SK-N-SH treated with all-trans-retinoic acid at 6 μM for 48 hours (cell line): ENCODE measurements at regions not wholly inside any gene's neighbourhood (a gene's known extent, or its start where the extent isn't known, plus 50 kb on each side); places are given as distances from the start of the nearest gene placed in this dataset.

Experiments
- ATAC-seq: fragments of 200-7000 bp; cut with Tn5 transposase; 3 replicates; pipeline ENCODE4 v1.9.1; 2020; ENCODE audit warnings: mild to moderate bottlenecking, moderate library complexity
- ARNTL ChIP-seq: fragments of 450-650 bp; formaldehyde crosslinking; IDR thresholded peaks from 2 replicates; pipeline ENCODE4 v1.5.0; 2020; ENCODE audit warnings: low read depth, mild to moderate bottlenecking, moderate library complexity, borderline replicate concordance
- CSDC2 ChIP-seq: fragments of 250-450 bp; sonication (Bioruptor Pico); IDR thresholded peaks from 2 replicates; pipeline ENCODE4 v1.5.0; 2020; ENCODE audit warnings: mild to moderate bottlenecking, moderate library complexity
- ESRRG ChIP-seq: fragments of 250-450 bp; sonication (Bioruptor Pico); IDR thresholded peaks from 2 replicates; pipeline ENCODE4 v1.6.1; 2021; ENCODE audit warnings: mild to moderate bottlenecking
- GLIS3 ChIP-seq: fragments of 250-450 bp; sonication (Bioruptor Pico); IDR thresholded peaks from 2 replicates; pipeline ENCODE4 v1.5.0; 2020; ENCODE audit warnings: mild to moderate bottlenecking, moderate library complexity
- ISL1 ChIP-seq: fragments of 250-450 bp; sonication (Bioruptor Pico); IDR thresholded peaks from 2 replicates; pipeline ENCODE4 v2.1.2; 2022; ENCODE audit warnings: mild to moderate bottlenecking, moderate library complexity
- OSR1 ChIP-seq: fragments of 250-450 bp; sonication (Bioruptor Pico); IDR thresholded peaks from 2 replicates; pipeline ENCODE4 v1.8.0; 2022; ENCODE audit warnings: moderate library complexity, mild to moderate bottlenecking, inconsistent platforms
- PATZ1 ChIP-seq: fragments of 250-450 bp; sonication (Bioruptor Pico); IDR thresholded peaks from 2 replicates; pipeline ENCODE4 v1.8.0; 2020; ENCODE audit warnings: mild to moderate bottlenecking, moderate library complexity, borderline replicate concordance
- PPARA ChIP-seq: fragments of 250-450 bp; sonication (Bioruptor Pico); IDR thresholded peaks from 2 replicates; pipeline ENCODE4 v1.5.0; 2020; ENCODE audit warnings: mild to moderate bottlenecking, borderline replicate concordance
- RARB ChIP-seq: fragments of 250-450 bp; sonication (Bioruptor Pico); IDR thresholded peaks from 2 replicates; pipeline ENCODE4 v1.8.0; 2021; ENCODE audit warnings: mild to moderate bottlenecking, moderate library complexity
- SNAI2 ChIP-seq: fragments of 250-450 bp; sonication (Bioruptor Pico); IDR thresholded peaks from 2 replicates; pipeline ENCODE4 v1.5.0; 2020; ENCODE audit warnings: mild to moderate bottlenecking, moderate library complexity
- TOX ChIP-seq: fragments of 250-450 bp; sonication (Bioruptor Pico); IDR thresholded peaks from 2 replicates; pipeline ENCODE4 v1.8.0; 2021; ENCODE audit warnings: mild to moderate bottlenecking, moderate library complexity, borderline replicate concordance
- TSHZ2 ChIP-seq: fragments of 250-450 bp; sonication (Bioruptor Pico); IDR thresholded peaks from 2 replicates; pipeline ENCODE4 v1.5.0; 2020; ENCODE audit warnings: mild to moderate bottlenecking, moderate library complexity
- ZC3H10 ChIP-seq: fragments of 250-450 bp; sonication (Bioruptor Pico); IDR thresholded peaks from 2 replicates; pipeline ENCODE4 v1.5.1; 2021; ENCODE audit warnings: mild to moderate bottlenecking, moderate library complexity
- ZFP3 ChIP-seq: fragments of 250-450 bp; sonication (Bioruptor Pico); IDR thresholded peaks from 2 replicates; pipeline ENCODE4 v1.5.0; 2020; ENCODE audit warnings: mild to moderate bottlenecking, moderate library complexity
- ZFP30 ChIP-seq: fragments of 450-650 bp; formaldehyde crosslinking; IDR thresholded peaks from 2 replicates; pipeline ENCODE4 v1.5.0; 2022; ENCODE audit warnings: mild to moderate bottlenecking, moderate library complexity
- ZNF565 ChIP-seq: fragments of 450-650 bp; formaldehyde crosslinking; conservative IDR thresholded peaks from 2 replicates; pipeline ENCODE4 v1.5.0; 2020; ENCODE audit warnings: low read depth, mild to moderate bottlenecking, moderate library complexity
- ZNF8 ChIP-seq: fragments of 450-650 bp; formaldehyde crosslinking; IDR thresholded peaks from 2 replicates; pipeline ENCODE4 v1.5.0; 2020; ENCODE audit warnings: mild to moderate bottlenecking, moderate library complexity
- TF ChIP-seq, protein P1 (sequence below): fragments of 250-450 bp; sonication (Bioruptor Pico); IDR thresholded peaks from 2 replicates; pipeline ENCODE4 v1.5.1; 2021; ENCODE audit warnings: mild to moderate bottlenecking, moderate library complexity
- TF ChIP-seq, protein P2 (sequence below): fragments of 250-450 bp; sonication (Bioruptor Pico); IDR thresholded peaks from 2 replicates; pipeline ENCODE4 v1.8.0; 2021; ENCODE audit warnings: low read depth, mild to moderate bottlenecking, moderate library complexity, borderline replicate concordance

- TF ChIP-seq, protein P1, sequence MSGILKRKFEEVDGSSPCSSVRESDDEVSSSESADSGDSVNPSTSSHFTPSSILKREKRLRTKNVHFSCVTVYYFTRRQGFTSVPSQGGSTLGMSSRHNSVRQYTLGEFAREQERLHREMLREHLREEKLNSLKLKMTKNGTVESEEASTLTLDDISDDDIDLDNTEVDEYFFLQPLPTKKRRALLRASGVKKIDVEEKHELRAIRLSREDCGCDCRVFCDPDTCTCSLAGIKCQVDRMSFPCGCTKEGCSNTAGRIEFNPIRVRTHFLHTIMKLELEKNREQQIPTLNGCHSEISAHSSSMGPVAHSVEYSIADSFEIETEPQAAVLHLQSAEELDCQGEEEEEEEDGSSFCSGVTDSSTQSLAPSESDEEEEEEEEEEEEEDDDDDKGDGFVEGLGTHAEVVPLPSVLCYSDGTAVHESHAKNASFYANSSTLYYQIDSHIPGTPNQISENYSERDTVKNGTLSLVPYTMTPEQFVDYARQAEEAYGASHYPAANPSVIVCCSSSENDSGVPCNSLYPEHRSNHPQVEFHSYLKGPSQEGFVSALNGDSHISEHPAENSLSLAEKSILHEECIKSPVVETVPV (CRISPR knock-in tag), result no peak
- no peak for TF ChIP-seq ZFP30 (CRISPR knock-in tag)
- TF ChIP-seq, protein P2, sequence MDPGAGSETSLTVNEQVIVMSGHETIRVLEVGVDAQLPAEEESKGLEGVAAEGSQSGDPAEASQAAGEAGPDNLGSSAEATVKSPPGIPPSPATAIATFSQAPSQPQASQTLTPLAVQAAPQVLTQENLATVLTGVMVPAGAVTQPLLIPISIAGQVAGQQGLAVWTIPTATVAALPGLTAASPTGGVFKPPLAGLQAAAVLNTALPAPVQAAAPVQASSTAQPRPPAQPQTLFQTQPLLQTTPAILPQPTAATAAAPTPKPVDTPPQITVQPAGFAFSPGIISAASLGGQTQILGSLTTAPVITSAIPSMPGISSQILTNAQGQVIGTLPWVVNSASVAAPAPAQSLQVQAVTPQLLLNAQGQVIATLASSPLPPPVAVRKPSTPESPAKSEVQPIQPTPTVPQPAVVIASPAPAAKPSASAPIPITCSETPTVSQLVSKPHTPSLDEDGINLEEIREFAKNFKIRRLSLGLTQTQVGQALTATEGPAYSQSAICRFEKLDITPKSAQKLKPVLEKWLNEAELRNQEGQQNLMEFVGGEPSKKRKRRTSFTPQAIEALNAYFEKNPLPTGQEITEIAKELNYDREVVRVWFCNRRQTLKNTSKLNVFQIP, result no peak
- no peak for TF ChIP-seq GLIS3 (CRISPR knock-in tag)
- TF ChIP-seq SNAI2 (CRISPR knock-in tag), result no peak
- no peak for TF ChIP-seq ISL1
- TF ChIP-seq CSDC2 (CRISPR knock-in tag), result no peak
- no peak for TF ChIP-seq TOX (CRISPR knock-in tag)
- TF ChIP-seq ESRRG (CRISPR knock-in tag), result no peak
- no peak for TF ChIP-seq ARNTL (CRISPR knock-in tag)
- no peak for TF ChIP-seq ZNF565 (CRISPR knock-in tag)
- TF ChIP-seq ZFP3, result no peak
- TF ChIP-seq OSR1, result no peak
- TF ChIP-seq RARB (CRISPR knock-in tag), result no peak
- TF ChIP-seq ZNF8 (CRISPR knock-in tag), result no peak
- no peak for TF ChIP-seq PATZ1 (CRISPR knock-in tag)
- ATAC-seq, result no peak
Observed at GRCh38 chr5:26143259-26143658, 895.1 kb downstream of the CDH9 start.

GRCh38 chr5:26121338-26121737 is 917.0 kb downstream of the CDH9 start:
- ATAC-seq, result no peak
- TF ChIP-seq PPARA (CRISPR knock-in tag), result no peak
- no peak for TF ChIP-seq CSDC2 (CRISPR knock-in tag)
- TF ChIP-seq ZFP30 (CRISPR knock-in tag), result no peak
- no peak for TF ChIP-seq TSHZ2 (CRISPR knock-in tag)

- no peak for ATAC-seq
- no peak for TF ChIP-seq ZFP30 (CRISPR knock-in tag)
- TF ChIP-seq PPARA (CRISPR knock-in tag), result no peak
- TF ChIP-seq, all 23 proteins: peak for 0
Observed at GRCh38 chr5:26104175-26104574, 934.2 kb downstream of the CDH9 start.

DNA sequence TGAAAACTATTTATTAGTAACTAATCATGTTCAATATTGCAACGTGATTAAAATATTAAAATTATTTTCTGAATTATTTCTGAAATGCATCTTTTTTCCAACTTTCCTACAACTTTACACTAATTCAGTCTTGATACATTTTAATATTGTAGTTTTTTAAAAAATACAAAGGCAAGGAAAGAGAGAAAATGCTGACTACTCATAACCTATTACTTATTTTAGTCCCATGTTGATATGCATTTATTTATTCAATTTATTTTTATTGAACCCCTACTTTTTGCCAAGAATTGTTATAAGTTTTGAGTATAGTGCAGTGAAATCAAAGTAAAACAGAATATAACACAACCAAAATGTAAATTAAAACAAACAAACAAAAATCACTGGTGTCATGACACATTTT is 978.2 kb downstream of the CDH9 start:
- no peak for TF ChIP-seq RARB (CRISPR knock-in tag)
- no peak for TF ChIP-seq CSDC2 (CRISPR knock-in tag)
- TF ChIP-seq ZFP3, result no peak
- TF ChIP-seq ZC3H10 (CRISPR knock-in tag), result no peak
- TF ChIP-seq, protein P1 (CRISPR knock-in tag), result no peak
- TF ChIP-seq ZNF565 (CRISPR knock-in tag), result no peak
- TF ChIP-seq ZFP30 (CRISPR knock-in tag), result no peak
- TF ChIP-seq GLIS3 (CRISPR knock-in tag), result no peak
- TF ChIP-seq PPARA (CRISPR knock-in tag), result no peak
- no peak for TF ChIP-seq OSR1
- TF ChIP-seq SNAI2 (CRISPR knock-in tag), result no peak
- no peak for ATAC-seq
